Fibroblast of pulmonary artery (primary cell): ENCODE measurements at regions not wholly inside any gene's neighbourhood (a gene's known extent, or its start where the extent isn't known, plus 50 kb on each side); places are given as distances from the start of the nearest gene placed in this dataset.

Experiments used
- DNase-seq: peaks from one replicate; pipeline ENCODE4 v3.0.0-alpha.2; 2010; ENCODE audit warnings: low read depth
- H3K4me3 ChIP-seq: replicated peaks from 2 replicates; pipeline ENCODE4 v1.5.1; 2011; ENCODE audit warnings: low read depth, mild to moderate bottlenecking, control low read depth, low read length, moderate library complexity
- CTCF ChIP-seq: IDR thresholded peaks from 2 replicates; pipeline ENCODE4 v1.5.1; 2011; ENCODE audit warnings: mild to moderate bottlenecking, control low read depth, low read length, inconsistent platforms; ENCODE audit errors: missing control alignments

- DNase-seq, result no peak
- no peak overlapping the region for H3K4me3 ChIP-seq
- no peak for TF ChIP-seq CTCF
Measured at GRCh38 chr19:28855216-28855615, 357.7 kb downstream of the UQCRFS1 start.

- no peak for TF ChIP-seq CTCF
- no peak for DNase-seq
- no peak overlapping the region for H3K4me3 ChIP-seq
Measured at GRCh38 chr19:28847468-28847867, 365.5 kb downstream of the UQCRFS1 start.

GRCh38 chr19:28846094-28846812, 366.7 kb downstream of the UQCRFS1 start:
- TF ChIP-seq CTCF, result no peak
- no peak for DNase-seq
- H3K4me3 ChIP-seq, result no peak overlapping the region

GRCh38 chr19:28843761-28844492, 369.0 kb downstream of the UQCRFS1 start:
- H3K4me3 ChIP-seq, result no peak overlapping the region
- TF ChIP-seq CTCF, result no peak
- no peak for DNase-seq

- TF ChIP-seq CTCF, result no peak
- no peak overlapping the region for H3K4me3 ChIP-seq
- DNase-seq, result no peak
Measured at GRCh38 chr19:28841531-28841930, 371.4 kb downstream of the UQCRFS1 start.

- no peak overlapping the region for H3K4me3 ChIP-seq
- no peak for DNase-seq
- no peak for TF ChIP-seq CTCF
Measured at GRCh38 chr19:28840891-28841290, 372.1 kb downstream of the UQCRFS1 start.
